ENCODE measurements at regions not wholly inside any gene's neighbourhood (a gene's known extent, or its start where the extent isn't known, plus 50 kb on each side); places are given as distances from the start of the nearest gene placed in this dataset.

DNA sequence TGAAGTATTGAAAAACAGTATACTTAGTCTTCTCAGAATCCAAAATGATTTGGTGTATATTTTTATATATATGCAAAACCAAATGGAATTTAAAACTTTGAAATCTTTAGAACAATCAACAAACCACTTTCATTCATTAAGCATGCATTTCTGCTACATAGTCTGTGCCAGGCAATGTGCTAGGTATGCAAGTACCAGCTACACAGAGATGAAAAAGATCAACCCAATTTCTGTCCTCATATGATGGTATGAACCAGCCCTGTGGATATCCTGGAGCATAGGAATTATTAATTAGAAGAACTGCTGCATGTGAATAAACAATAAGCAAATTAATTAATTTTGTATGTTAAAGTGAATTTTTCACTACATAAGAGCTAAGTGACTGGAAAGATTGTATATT, 51.2 kb upstream of the RTN4 start:
- no peak for DNase-seq

DNA sequence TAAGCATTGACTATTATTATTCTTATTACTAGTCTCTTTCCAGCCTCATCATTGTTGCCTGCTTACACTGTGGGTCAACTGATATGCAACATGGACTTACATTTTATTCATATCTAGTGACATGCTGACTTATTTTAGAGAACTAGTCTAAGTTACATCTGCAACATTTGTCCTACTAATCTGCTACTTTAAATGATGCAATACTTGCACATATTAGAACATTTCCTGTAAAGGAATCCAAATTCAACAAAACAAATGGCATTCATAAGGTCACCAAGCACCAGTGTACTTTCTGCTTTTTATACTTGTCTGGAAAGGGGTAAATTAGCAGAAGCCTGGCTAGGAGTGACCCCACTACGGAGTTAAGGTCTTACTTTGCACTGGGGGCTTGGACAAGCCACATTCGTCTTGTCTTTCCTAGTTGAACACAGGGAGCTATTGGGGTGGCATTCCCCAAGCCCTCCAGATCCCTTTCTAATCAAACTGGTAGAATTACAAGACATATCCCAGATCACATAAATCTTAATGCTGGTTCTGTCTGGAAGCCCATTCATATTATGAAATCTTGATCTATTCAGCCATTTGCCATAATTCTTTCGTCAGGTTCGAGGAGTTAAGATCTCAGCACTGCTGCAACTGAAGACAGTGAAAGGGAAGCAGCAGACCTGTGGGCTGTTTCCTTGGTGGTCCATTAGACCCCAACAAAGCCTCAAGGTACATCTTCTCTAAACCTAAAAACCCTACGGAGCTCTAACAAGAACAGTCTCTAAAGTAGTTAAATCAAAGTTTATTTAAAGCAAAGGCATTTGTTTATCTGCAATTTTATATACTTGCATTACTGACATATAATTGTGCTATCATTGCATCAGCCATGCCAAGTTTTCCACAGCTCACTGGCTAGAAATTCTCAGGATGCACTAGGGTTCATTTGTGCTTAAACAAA, 49.9 kb upstream of the RTN4 start:
- DNase-seq: no peak
